D721Med (cell line): ENCODE measurements at regions not wholly inside any gene's neighbourhood (a gene's known extent, or its start where the extent isn't known, plus 50 kb on each side); places are given as distances from the start of the nearest gene placed in this dataset.

Experiments
- DNase-seq: peaks from one replicate; pipeline ENCODE4 v3.0.0; 2011; ENCODE audit warnings: low spot score; ENCODE audit not compliant: insufficient read length
- FAIRE-seq: peaks from 2 replicates; lab custom pipeline; 2011; peaks lifted over from hg19 to GRCh38; lab: Jason Lieb, UNC
- CTCF ChIP-seq: IDR thresholded peaks from 2 replicates; pipeline ENCODE4 v1.5.1; 2012; ENCODE audit warnings: mild to moderate bottlenecking, control low read depth; ENCODE audit not compliant: insufficient read depth; ENCODE audit errors: missing control alignments

- peak; percentile 61 for TF ChIP-seq CTCF
- no peak for DNase-seq
- peak; percentile 73 for FAIRE-seq
These were observed 529.8 kb upstream of the VRK2 start for GRCh38 chr2:57516698-57517340.

- FAIRE-seq, result no peak
- TF ChIP-seq CTCF, result no peak
These were observed 523.3 kb upstream of the VRK2 start for GRCh38 chr2:57523304-57523703.

DNA sequence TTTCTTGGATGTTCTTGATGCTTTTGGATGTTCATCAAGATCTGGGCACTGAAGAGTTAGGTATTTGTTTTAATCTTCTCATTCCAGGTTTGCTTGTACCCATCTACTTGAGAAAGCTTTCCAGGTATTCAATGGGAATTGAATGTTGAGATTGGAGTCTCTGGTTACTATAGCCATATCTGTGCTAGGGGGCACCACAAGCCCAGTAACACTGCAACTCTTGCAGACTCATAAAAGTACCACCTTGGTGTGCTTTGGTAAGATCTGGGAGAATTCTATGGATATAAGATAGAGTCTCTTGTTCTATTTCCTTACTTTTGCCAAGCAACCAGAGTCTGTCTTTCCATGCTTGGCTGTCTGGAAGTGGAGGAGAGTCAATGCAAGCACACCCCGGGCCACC is 518.9 kb upstream of the VRK2 start:
- DNase-seq (no peak), FAIRE-seq (no peak)
- TF ChIP-seq CTCF, result no peak

More at GRCh38 chr2:57523304-57523703, 523.3 kb upstream of the VRK2 start:
- no peak for DNase-seq

- DNase-seq, result no peak
- no peak for TF ChIP-seq CTCF
These were observed 518.1 kb upstream of the VRK2 start for GRCh38 chr2:57528499-57528898.

DNA sequence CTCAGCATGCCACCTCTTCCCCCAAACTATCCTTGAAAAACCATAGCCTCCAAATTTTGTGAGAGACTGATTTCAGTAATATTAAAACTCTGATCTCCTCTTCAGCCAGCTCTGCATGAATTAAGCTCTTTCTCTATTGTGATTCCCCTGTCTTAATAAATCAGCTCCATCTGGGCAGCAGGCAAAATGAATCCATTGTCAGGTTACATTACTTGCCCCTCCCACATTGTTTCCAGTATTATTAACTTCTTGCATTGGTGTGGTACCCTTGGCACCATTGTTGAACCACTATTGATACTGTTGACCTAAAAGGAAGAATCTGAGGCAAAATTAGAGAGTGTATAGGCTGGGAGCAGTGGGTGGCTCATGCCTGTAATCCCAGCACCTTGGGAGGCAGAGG is 512.2 kb upstream of the VRK2 start:
- no peak for DNase-seq
- no peak for TF ChIP-seq CTCF
- FAIRE-seq, result no peak

More at GRCh38 chr2:57528499-57528898, 518.1 kb upstream of the VRK2 start:
- no peak for FAIRE-seq

- no peak for FAIRE-seq
- no peak for DNase-seq
- TF ChIP-seq CTCF, result no peak
These were observed 509.9 kb upstream of the VRK2 start for GRCh38 chr2:57536535-57537231.

DNA sequence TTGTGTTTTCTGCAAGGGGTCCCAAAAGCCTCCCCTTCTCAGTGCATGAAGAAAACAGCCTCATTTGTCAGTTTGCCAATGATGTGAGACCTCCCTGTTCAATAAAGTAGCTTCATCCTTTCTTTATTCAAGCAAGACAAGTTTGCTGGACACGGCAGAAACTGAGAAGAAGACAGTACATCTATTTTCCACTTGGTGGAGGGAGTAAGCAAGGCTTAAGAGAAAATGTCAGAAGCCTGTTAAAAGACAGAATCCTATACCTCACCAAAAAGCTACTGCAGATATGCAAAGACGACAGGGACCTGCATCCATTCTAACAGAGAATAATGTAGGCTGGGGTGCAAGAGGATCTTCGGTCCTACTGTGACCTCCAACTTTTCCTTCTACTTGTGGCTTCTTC is 506.8 kb upstream of the VRK2 start:
- no peak for TF ChIP-seq CTCF
- no peak for DNase-seq
- FAIRE-seq, result no peak
